SK-N-SH (cell line): ENCODE measurements at regions not wholly inside any gene's neighbourhood (a gene's known extent, or its start where the extent isn't known, plus 50 kb on each side); places are given as distances from the start of the nearest gene placed in this dataset.

Source experiments
- CTCF ChIA-PET: fragments of 300-600, 350-600 bp; formaldehyde crosslinking; extraction: SDS; loops from one replicate; lab custom pipeline; 2021; lab: Yijun Ruan, JAX
- POLR2A ChIA-PET: fragments of 350-600 bp; sonication (Branson Sonifier 250); formaldehyde crosslinking; extraction: SDS; loops from one replicate; lab custom pipeline; 2020; ENCODE audit warnings: antibody characterized with exemption, inconsistent platforms; lab: Yijun Ruan, JAX
- DNase-seq: peaks from one replicate; pipeline ENCODE4 v3.0.0; 2012
- H2AFZ ChIP-seq: fragments of 200-600 bp; sonication (generic); 2 replicates; pipeline ENCODE4 v1.8.1; 2016; ENCODE audit warnings: antibody characterized with exemption, mild to moderate bottlenecking, low read depth
- H3F3A ChIP-seq: fragments of 200-600 bp; sonication (generic); replicated peaks from 2 replicates; pipeline ENCODE3; 2016; ENCODE audit warnings: antibody characterized with exemption, mild to moderate bottlenecking; ENCODE audit not compliant: insufficient read depth
- H3K27ac ChIP-seq, 2 experiments: fragments of 200-500 bp in 1 of 2; fragments of 200-600 bp in 1 of 2; sonication (Bioruptor generic) in 1 of 2; sonication (generic), shearing (Covaris generic) in 1 of 2; 2 replicates each; pipeline versions ENCODE4 v1.5.1 to v1.6.1; 2014 to 2016; ENCODE audit warnings: low read depth in 2 of 2, inconsistent platforms in 1 of 2, low read length in 1 of 2, mild to moderate bottlenecking in 1 of 2, mixed read lengths in 1 of 2
- H3K27me3 ChIP-seq: fragments of 200-600 bp; sonication (generic), shearing (Covaris generic); 2 replicates; pipeline ENCODE4 v1.6.1; 2016; ENCODE audit warnings: mixed run types; ENCODE audit not compliant: insufficient read depth
- H3K36me3 ChIP-seq, 2 experiments: fragments of 200-500 bp in 1 of 2; fragments of 200-600 bp in 1 of 2; sonication (Bioruptor generic) in 1 of 2; sonication (generic) in 1 of 2; replicated peaks in 1 of 2; 2 replicates each; pipeline versions ENCODE3 to v1.5.1; 2014 to 2016; ENCODE audit warnings: low read length in 1 of 2, mild to moderate bottlenecking in 1 of 2; ENCODE audit not compliant: insufficient read depth in 2 of 2, control insufficient read depth in 1 of 2
- H3K4me1 ChIP-seq, 2 experiments: fragments of 200-500 bp in 1 of 2; fragments of 200-600 bp in 1 of 2; sonication (Bioruptor generic) in 1 of 2; sonication (generic), shearing (Covaris generic) in 1 of 2; 2 replicates each; pipeline versions ENCODE4 v1.5.1 to v1.6.1; 2014 to 2016; ENCODE audit warnings: low read depth in 1 of 2, low read length in 1 of 2, mixed run types in 1 of 2; ENCODE audit not compliant: insufficient read depth in 2 of 2, control insufficient read depth in 1 of 2
- H3K4me2 ChIP-seq: fragments of 200-600 bp; sonication (generic), shearing (Covaris generic); 2 replicates; pipeline ENCODE4 v1.6.1; 2017; ENCODE audit warnings: mixed run types
- H3K4me3 ChIP-seq, 2 experiments: fragments of 200-500 bp in 1 of 2; fragments of 200-600 bp in 1 of 2; sonication (Bioruptor generic) in 1 of 2; sonication (generic), shearing (Covaris generic) in 1 of 2; 2 replicates each; pipeline versions ENCODE4 v1.5.1 to v1.8.1; 2014 to 2016; ENCODE audit warnings: low read depth in 2 of 2, inconsistent platforms in 1 of 2, low read length in 1 of 2, mild to moderate bottlenecking in 1 of 2, mixed read lengths in 1 of 2, moderate library complexity in 1 of 2
- H3K79me2 ChIP-seq: fragments of 200-600 bp; sonication (generic); 2 replicates; pipeline ENCODE4 v1.8.1; 2017; ENCODE audit warnings: mild to moderate bottlenecking; ENCODE audit not compliant: insufficient read depth
- H3K9ac ChIP-seq: fragments of 200-600 bp; sonication (generic); 2 replicates; pipeline ENCODE4 v1.6.1; 2017; ENCODE audit warnings: mixed run types
- H3K9me2 ChIP-seq: fragments of 200-600 bp; sonication (generic); 2 replicates; pipeline ENCODE4 v1.6.1; 2017; ENCODE audit warnings: mixed run types
- H3K9me3 ChIP-seq: fragments of 200-600 bp; sonication (generic); 2 replicates; pipeline ENCODE4 v1.6.1; 2017; ENCODE audit warnings: mixed run types, mild to moderate bottlenecking, moderate library complexity
- H4K20me1 ChIP-seq: fragments of 200-600 bp; sonication (generic); 2 replicates; pipeline ENCODE4 v1.6.1; 2017; ENCODE audit warnings: mild to moderate bottlenecking, mixed run types; ENCODE audit not compliant: insufficient read depth
- CHD2 ChIP-seq: fragments of 150-350 bp; IDR thresholded peaks from 2 replicates; pipeline ENCODE4 v1.6.1; 2018; ENCODE audit warnings: low read length; ENCODE audit not compliant: partially characterized antibody
- CTCF ChIP-seq: fragments of 200-600 bp; sonication (generic); IDR thresholded peaks from 2 replicates; pipeline ENCODE4 v1.6.1; 2017; ENCODE audit warnings: antibody characterized with exemption, mild to moderate bottlenecking, moderate library complexity
- ELF1 ChIP-seq: IDR thresholded peaks from 2 replicates; pipeline ENCODE4 v1.4.0; 2012
- FOSL2 ChIP-seq: IDR thresholded peaks from 2 replicates; pipeline ENCODE4 v1.4.0; 2012; ENCODE audit warnings: low read depth, mild to moderate bottlenecking, moderate library complexity, borderline replicate concordance
- FOXJ3 ChIP-seq: sonication (generic); formaldehyde crosslinking; IDR thresholded peaks from 2 replicates; pipeline ENCODE4 v1.5.1; 2020; ENCODE audit warnings: mild to moderate bottlenecking, missing genetic modification reagents
- FOXM1 ChIP-seq: IDR thresholded peaks from 2 replicates; pipeline ENCODE4 v1.4.0; 2012; ENCODE audit warnings: low read depth, mild to moderate bottlenecking
- GABPA ChIP-seq: IDR thresholded peaks from 2 replicates; pipeline ENCODE4 v1.4.0; 2012; ENCODE audit warnings: low read depth, mild to moderate bottlenecking
- MAX ChIP-seq: IDR thresholded peaks from 2 replicates; pipeline ENCODE4 v1.4.0; 2012; ENCODE audit warnings: low read depth
- MXI1 ChIP-seq: IDR thresholded peaks from 2 replicates; pipeline ENCODE4 v1.6.1; 2012; ENCODE audit warnings: mild to moderate bottlenecking, low read depth, low read length, improper control_type of control experiment
- NFIC ChIP-seq: IDR thresholded peaks from 2 replicates; pipeline ENCODE4 v1.4.0; 2012; ENCODE audit warnings: borderline replicate concordance
- NRF1 ChIP-seq: IDR thresholded peaks from 2 replicates; pipeline ENCODE4 v1.6.1; 2012; ENCODE audit warnings: low read depth, mild to moderate bottlenecking, low read length
- POLR2AphosphoS5 ChIP-seq: IDR thresholded peaks from 2 replicates; pipeline ENCODE4 v1.6.1; 2012; ENCODE audit warnings: low read depth, low read length
- RFX5 ChIP-seq: IDR thresholded peaks from 2 replicates; pipeline ENCODE4 v1.6.1; 2012; ENCODE audit warnings: mild to moderate bottlenecking, improper control_type of control experiment, low read length
- SIN3A ChIP-seq: IDR thresholded peaks from 2 replicates; pipeline ENCODE4 v1.6.1; 2012; ENCODE audit warnings: low read depth, mild to moderate bottlenecking, low read length, moderate library complexity, borderline replicate concordance
- TCF12 ChIP-seq: IDR thresholded peaks from 2 replicates; pipeline ENCODE4 v1.4.0; 2012
- TEAD4 ChIP-seq: IDR thresholded peaks from 2 replicates; pipeline ENCODE4 v1.4.0; 2012; ENCODE audit warnings: mild to moderate bottlenecking, borderline replicate concordance; ENCODE audit not compliant: insufficient read depth
- WGBS: methylation state at CpG from one replicate; pipeline ENCODE4 v1.1.6; 2017; ENCODE audit warnings: low lambda C conversion rate; 5-methylcytosine and 5-hydroxymethylcytosine counted together
- TF ChIP-seq, protein P1 (sequence below): IDR thresholded peaks from 2 replicates; pipeline ENCODE4; 2012
- TF ChIP-seq, protein P2 (sequence below): IDR thresholded peaks from 2 replicates; pipeline ENCODE4 v1.4.0; 2012; ENCODE audit warnings: low read depth, borderline replicate concordance

DNA sequence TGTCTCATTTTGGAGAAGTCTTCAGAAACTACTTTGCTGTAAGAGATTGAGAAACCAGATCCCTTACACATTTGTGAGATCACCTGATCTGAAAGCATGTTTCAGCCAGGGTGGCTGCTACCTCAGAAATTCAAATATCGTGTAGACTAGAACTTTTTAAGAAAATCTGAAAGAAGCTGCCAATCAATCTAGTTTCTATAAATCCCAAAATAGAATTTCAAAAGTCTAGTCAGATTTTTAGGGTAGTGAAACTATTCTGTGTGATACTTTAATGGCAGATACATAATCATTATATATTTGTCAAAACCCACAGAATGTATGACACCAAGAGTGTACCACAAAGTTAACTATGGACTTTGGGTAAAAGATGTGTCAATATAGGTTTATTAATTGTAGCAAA lies 79.9 kb upstream of the PLPPR5 start:
- Histone ChIP-seq H3F3A (no peaks in the 10 kb centered on the region), H3K36me3 (no peaks in the 10 kb centered on the region)
- TF ChIP-seq SIN3A (no peak), CTCF (no peak), TEAD4 (no peak), MXI1 (no peak), RFX5 (no peak), TCF12 (no peak), FOXJ3 (no peak), NFIC (no peak), POLR2AphosphoS5 (no peak), FOSL2 (no peak), FOXM1 (no peak), CHD2 (no peak), MAX (no peak), ELF1 (no peak), GABPA (no peak), NRF1 (no peak)
- TF ChIP-seq, protein P1, sequence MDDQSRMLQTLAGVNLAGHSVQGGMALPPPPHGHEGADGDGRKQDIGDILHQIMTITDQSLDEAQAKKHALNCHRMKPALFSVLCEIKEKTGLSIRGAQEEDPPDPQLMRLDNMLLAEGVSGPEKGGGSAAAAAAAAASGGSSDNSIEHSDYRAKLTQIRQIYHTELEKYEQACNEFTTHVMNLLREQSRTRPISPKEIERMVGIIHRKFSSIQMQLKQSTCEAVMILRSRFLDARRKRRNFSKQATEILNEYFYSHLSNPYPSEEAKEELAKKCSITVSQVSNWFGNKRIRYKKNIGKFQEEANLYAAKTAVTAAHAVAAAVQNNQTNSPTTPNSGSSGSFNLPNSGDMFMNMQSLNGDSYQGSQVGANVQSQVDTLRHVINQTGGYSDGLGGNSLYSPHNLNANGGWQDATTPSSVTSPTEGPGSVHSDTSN, result no peak
- TF ChIP-seq, protein P2, sequence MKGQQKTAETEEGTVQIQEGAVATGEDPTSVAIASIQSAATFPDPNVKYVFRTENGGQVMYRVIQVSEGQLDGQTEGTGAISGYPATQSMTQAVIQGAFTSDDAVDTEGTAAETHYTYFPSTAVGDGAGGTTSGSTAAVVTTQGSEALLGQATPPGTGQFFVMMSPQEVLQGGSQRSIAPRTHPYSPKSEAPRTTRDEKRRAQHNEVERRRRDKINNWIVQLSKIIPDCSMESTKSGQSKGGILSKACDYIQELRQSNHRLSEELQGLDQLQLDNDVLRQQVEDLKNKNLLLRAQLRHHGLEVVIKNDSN, result no peak
- TF ChIP-seq, all 33 proteins: peak for 0
- Histone ChIP-seq H3K9me2 (no peaks in the 10 kb centered on the region), H4K20me1 (no peaks in the 10 kb centered on the region), H3K79me2 (no peaks in the 10 kb centered on the region), H3K4me3 (no peak overlapping the region), H3K27me3 (no peaks in the 10 kb centered on the region), H3K4me1 (no peaks in the 10 kb centered on the region), H3K9me3 (no peaks in the 10 kb centered on the region), H2AFZ (no peak overlapping the region), H3K9ac (no peak overlapping the region), H3K27ac (no peak overlapping the region), H3K4me2 (no peak overlapping the region)
- CTCF ChIA-PET, result interaction anchor here (0.6 kb wide), 1 partner anchor 361 kb away, joined by 3 read pairs; no protein-coding TSS in a partner anchor
- POLR2A ChIA-PET, result no interaction called here
- WGBS, result 42% methylated on average over 1 of the region's 1 CpG
- DNase-seq, result no peak
